ENCODE measurements at regions not wholly inside any gene's neighbourhood (a gene's known extent, or its start where the extent isn't known, plus 50 kb on each side); places are given as distances from the start of the nearest gene placed in this dataset.

GRCh38 chr3:117809186-117810081 is 1099.9 kb downstream of the TUSC7 start:
- H3K4me3 ChIP-seq (ENCODE audit: low read depth in 1 of 2, low read length in 2 of 2) = no peak overlapping the region
- no peaks in the 10 kb centered on the region for H3K9me3 ChIP-seq (ENCODE audit: insufficient read depth, low read length, severe bottlenecking)
- no peak for DNase-seq
- no peaks in the 10 kb centered on the region for H3K79me2 ChIP-seq (ENCODE audit: insufficient read depth, low read length)
- TF ChIP-seq CTCF (IDR thresholded peaks at IDR 0.05; ENCODE audit: borderline replicate concordance, extremely low read depth, low read length, poor library complexity, severe bottlenecking) = no peak
- H3K36me3 ChIP-seq (ENCODE audit: insufficient read depth, low read length) = no peaks in the 10 kb centered on the region
- no peaks in the 10 kb centered on the region for H3K27me3 ChIP-seq (ENCODE audit: insufficient read depth, low read length, poor library complexity)
- no peak overlapping the region for H3K4me2 ChIP-seq (ENCODE audit: insufficient read depth, low read length)
- no peak overlapping the region for H3K27ac ChIP-seq (ENCODE audit: low read length)
- no peak overlapping the region for H2AFZ ChIP-seq (ENCODE audit: low read depth, low read length)
- H3K4me1 ChIP-seq (ENCODE audit: insufficient read depth, low read length) = no peaks in the 10 kb centered on the region
- H3K9ac ChIP-seq (ENCODE audit: low read depth, low read length) = no peak overlapping the region
- ATAC-seq (ENCODE audit: insufficient read depth, low read depth) = no peak
- no peaks in the 10 kb centered on the region for H4K20me1 ChIP-seq (ENCODE audit: insufficient read depth, low read length)

- Histone ChIP-seq H3K27ac (ENCODE audit: low read length) (no peak overlapping the region), H3K36me3 (ENCODE audit: insufficient read depth, low read length) (no peaks in the 10 kb centered on the region), H3K79me2 (ENCODE audit: insufficient read depth, low read length) (no peaks in the 10 kb centered on the region), H4K20me1 (ENCODE audit: insufficient read depth, low read length) (no peaks in the 10 kb centered on the region), H3K9ac (ENCODE audit: low read depth, low read length) (no peak overlapping the region), H3K4me1 (ENCODE audit: insufficient read depth, low read length) (no peaks in the 10 kb centered on the region), H3K4me2 (ENCODE audit: insufficient read depth, low read length) (no peak overlapping the region), H3K4me3 (ENCODE audit: low read depth in 1 of 2, low read length in 2 of 2) (no peak overlapping the region), H2AFZ (ENCODE audit: low read depth, low read length) (no peak overlapping the region), H3K9me3 (ENCODE audit: insufficient read depth, low read length, severe bottlenecking) (no peaks in the 10 kb centered on the region), H3K27me3 (ENCODE audit: insufficient read depth, low read length, poor library complexity) (no peaks in the 10 kb centered on the region)
- DNase-seq (no peak), ATAC-seq (ENCODE audit: insufficient read depth, low read depth) (no peak)
- no peak for TF ChIP-seq CTCF (IDR thresholded peaks at IDR 0.05; ENCODE audit: borderline replicate concordance, extremely low read depth, low read length, poor library complexity, severe bottlenecking)
- no peak for TF ChIP-seq EZH2 (IDR thresholded peaks at IDR 0.05; ENCODE audit: borderline replicate concordance, low read depth, low read length, severe bottlenecking)
Measured at GRCh38 chr3:117811786-117812185, 1102.2 kb downstream of the TUSC7 start.

GRCh38 chr3:117814975-117815374 is 1105.4 kb downstream of the TUSC7 start:
- no peaks in the 10 kb centered on the region for H3K79me2 ChIP-seq (ENCODE audit: insufficient read depth, low read length)
- no peak for ATAC-seq (ENCODE audit: insufficient read depth, low read depth)
- H3K4me2 ChIP-seq (ENCODE audit: insufficient read depth, low read length) = no peak overlapping the region
- no peaks in the 10 kb centered on the region for H3K4me1 ChIP-seq (ENCODE audit: insufficient read depth, low read length)
- H3K27me3 ChIP-seq (ENCODE audit: insufficient read depth, low read length, poor library complexity) = no peaks in the 10 kb centered on the region
- no peak overlapping the region for H3K27ac ChIP-seq (ENCODE audit: low read length)
- H2AFZ ChIP-seq (ENCODE audit: low read depth, low read length) = no peak overlapping the region
- H4K20me1 ChIP-seq (ENCODE audit: insufficient read depth, low read length) = no peaks in the 10 kb centered on the region
- no peak for DNase-seq
- no peaks in the 10 kb centered on the region for H3K9me3 ChIP-seq (ENCODE audit: insufficient read depth, low read length, severe bottlenecking)
- TF ChIP-seq EZH2 (IDR thresholded peaks at IDR 0.05; ENCODE audit: borderline replicate concordance, low read depth, low read length, severe bottlenecking) = no peak
- H3K9ac ChIP-seq (ENCODE audit: low read depth, low read length) = no peak overlapping the region
- no peak overlapping the region for H3K4me3 ChIP-seq (ENCODE audit: low read depth in 1 of 2, low read length in 2 of 2)
- no peaks in the 10 kb centered on the region for H3K36me3 ChIP-seq (ENCODE audit: insufficient read depth, low read length)

- H4K20me1 ChIP-seq (ENCODE audit: insufficient read depth, low read length) = no peaks in the 10 kb centered on the region
- no peaks in the 10 kb centered on the region for H3K27me3 ChIP-seq (ENCODE audit: insufficient read depth, low read length, poor library complexity)
- no peaks in the 10 kb centered on the region for H3K36me3 ChIP-seq (ENCODE audit: insufficient read depth, low read length)
- no peaks in the 10 kb centered on the region for H3K4me1 ChIP-seq (ENCODE audit: insufficient read depth, low read length)
- H3K9me3 ChIP-seq (ENCODE audit: insufficient read depth, low read length, severe bottlenecking) = no peaks in the 10 kb centered on the region
- no peaks in the 10 kb centered on the region for H3K79me2 ChIP-seq (ENCODE audit: insufficient read depth, low read length)
- H2AFZ ChIP-seq (ENCODE audit: low read depth, low read length) = no peak overlapping the region
- no peak for ATAC-seq (ENCODE audit: insufficient read depth, low read depth)
- H3K4me3 ChIP-seq (ENCODE audit: low read depth in 1 of 2, low read length in 2 of 2) = no peak overlapping the region
- no peak overlapping the region for H3K9ac ChIP-seq (ENCODE audit: low read depth, low read length)
- no peak for DNase-seq
- H3K27ac ChIP-seq (ENCODE audit: low read length) = no peak overlapping the region
- TF ChIP-seq EZH2 (IDR thresholded peaks at IDR 0.05; ENCODE audit: borderline replicate concordance, low read depth, low read length, severe bottlenecking) = no peak
- TF ChIP-seq CTCF (IDR thresholded peaks at IDR 0.05; ENCODE audit: borderline replicate concordance, extremely low read depth, low read length, poor library complexity, severe bottlenecking) = no peak
- H3K4me2 ChIP-seq (ENCODE audit: insufficient read depth, low read length) = no peak overlapping the region
Measured at GRCh38 chr3:117817103-117817502, 1107.5 kb downstream of the TUSC7 start.
